ENCODE measurements at regions not wholly inside any gene's neighbourhood (a gene's known extent, or its start where the extent isn't known, plus 50 kb on each side); places are given as distances from the start of the nearest gene placed in this dataset.
"Not testable (repeated sequence)": the region's sequence is repeated elsewhere in the genome, so short reads cannot be mapped to it uniquely, and the experiment has no call there.

GRCh38 chr9:68617011-68617410 lies 76.3 kb upstream of the TMEM252 start:
- TF ChIP-seq CTCF, POLR2A (IDR thresholded peaks at IDR 0.05): not testable (repeated sequence)
